ENCODE measurements at regions not wholly inside any gene's neighbourhood (a gene's known extent, or its start where the extent isn't known, plus 50 kb on each side); places are given as distances from the start of the nearest gene placed in this dataset.

- no peak overlapping the region for H4K91ac ChIP-seq (replicated peaks; ENCODE audit: insufficient read length, low read length)
- peaks cover 15% of the 10 kb centered on the region in 2 experiments for H3K9me3 ChIP-seq (ENCODE audit: insufficient read depth in 2 of 2, low read depth in 1 of 2, low read length in 1 of 2)
- H3K56ac ChIP-seq (replicated peaks; ENCODE audit: insufficient read length, low read depth, low read length) = no peak overlapping the region
- H3K79me2 ChIP-seq (ENCODE audit: control insufficient read depth in 1 of 2, insufficient read depth in 2 of 2, low read length in 2 of 2) = no peaks in the 10 kb centered on the region
- WGBS, 2 experiments (ENCODE audit: extremely low coverage in 1 of 2, insufficient coverage in 1 of 2, insufficient read length in 1 of 2, insufficient replicate concordance in 2 of 2, low coverage in 1 of 2, low lambda C conversion rate in 2 of 2, missing lambda C conversion rate in 1 of 2) = 95% methylated on average over 1 of the region's 1 CpG; no CpG with 5 or more reads in 1 of the 2 experiments
- no peak overlapping the region for H4K5ac ChIP-seq (ENCODE audit: insufficient read length, low read depth, low read length)
- no peak overlapping the region for H3K4ac ChIP-seq (replicated peaks; ENCODE audit: insufficient read length, low read depth, low read length)
- CTCF ChIA-PET (ENCODE audit: partially characterized antibody) = interaction anchor here (1.2 to 1.6 kb wide), 2 partner anchors 22 to 27 kb away, joined by 3 to 5 read pairs; no protein-coding TSS in a partner anchor
- no peak overlapping the region for H3K14ac ChIP-seq (ENCODE audit: insufficient read length)
- no peaks in the 10 kb centered on the region; a peak in 2 of 8 replicates for H3K36me3 ChIP-seq (ENCODE audit: control insufficient read depth in 2 of 4, insufficient read depth in 4 of 4, low read length in 3 of 4)
- H2AFZ ChIP-seq (ENCODE audit: low read length) = no peak overlapping the region
- no peak overlapping the region for H2BK120ac ChIP-seq (replicated peaks; ENCODE audit: low read depth, low read length)
- no peaks in the 10 kb centered on the region for H4K20me1 ChIP-seq (replicated peaks in 1 of 2; ENCODE audit: control insufficient read depth in 1 of 2, insufficient read depth in 2 of 2, low read length in 2 of 2)
- no peak overlapping the region for H2BK5ac ChIP-seq (ENCODE audit: low read depth, low read length)
- H3K4me2 ChIP-seq (ENCODE audit: insufficient read depth in 1 of 2, low read depth in 2 of 2, low read length in 2 of 2) = no peak overlapping the region
- FAIRE-seq (no peak), DNase-seq (ENCODE audit: low read depth in 1 of 2, low spot score in 2 of 2) (no peak)
- no peak overlapping the region for H4K8ac ChIP-seq (ENCODE audit: extremely low read depth, insufficient read depth, low read length)
- H3K4me1 ChIP-seq (replicated peaks in 1 of 4; ENCODE audit: control insufficient read depth in 3 of 4, insufficient read depth in 4 of 4, low read length in 3 of 4) = no peaks in the 10 kb centered on the region
- no peak overlapping the region for H2BK20ac ChIP-seq (ENCODE audit: low read length)
- H3K18ac ChIP-seq (ENCODE audit: extremely low read depth, low read length) = no peak overlapping the region
- no peak overlapping the region for H3K23ac ChIP-seq (ENCODE audit: insufficient read length)
- H2AK5ac ChIP-seq (ENCODE audit: low read depth, low read length) = no peak overlapping the region
- no peak overlapping the region for H2BK12ac ChIP-seq (ENCODE audit: low read depth, low read length)
- no peak overlapping the region for H2BK15ac ChIP-seq (ENCODE audit: low read length)
- no peaks in the 10 kb centered on the region for H3K27me3 ChIP-seq (replicated peaks in 1 of 4; ENCODE audit: control insufficient read depth in 3 of 4, extremely low read depth in 1 of 4, insufficient read depth in 3 of 4, low read length in 3 of 4)
- TF ChIP-seq POU5F1 (IDR thresholded peaks at IDR 0.05; ENCODE audit: low read depth, low read length) (no peak), MAX (IDR thresholded peaks at IDR 0.05) (no peak), GABPA (IDR thresholded peaks at IDR 0.05; ENCODE audit: borderline replicate concordance, insufficient read depth, low read length) (no peak), SIN3A (conservative IDR thresholded peaks at IDR 0.05 in 1 of 2, IDR thresholded peaks at IDR 0.05 in 1 of 2; ENCODE audit: low read depth in 1 of 2, low read length in 2 of 2) (no peak), ASH2L (IDR thresholded peaks at IDR 0.05; ENCODE audit: low read length) (no peak), EGR1 (IDR thresholded peaks at IDR 0.05; ENCODE audit: borderline replicate concordance, low read depth, low read length) (no peak), KDM4A (IDR thresholded peaks at IDR 0.05; ENCODE audit: low read depth, low read length, severe bottlenecking) (no peak), TEAD4 (IDR thresholded peaks at IDR 0.05; ENCODE audit: low read depth, low read length) (no peak), MAFK (IDR thresholded peaks at IDR 0.05; ENCODE audit: low read depth, low read length) (no peak)
- POLR2A ChIA-PET (ENCODE audit: partially characterized antibody) = no interaction called here
- H3K27ac ChIP-seq (ENCODE audit: low read depth, low read length) = no peak overlapping the region
- no peaks in the 10 kb centered on the region for H3K23me2 ChIP-seq (ENCODE audit: low read depth, low read length)
- H3K79me1 ChIP-seq (ENCODE audit: low read depth, low read length) = no peaks in the 10 kb centered on the region
- H3K4me3 ChIP-seq (ENCODE audit: extremely low read depth in 1 of 4, insufficient read depth in 2 of 4, low read depth in 3 of 4, low read length in 4 of 4) = no peak overlapping the region
- no peak overlapping the region for H3K9ac ChIP-seq (replicated peaks in 1 of 4; ENCODE audit: extremely low read depth in 1 of 4, low read depth in 3 of 4, low read length in 3 of 4)
These were observed 819.2 kb downstream of the RAPGEF2 start for GRCh38 chr4:159922119-159922518.

All from H1 (cell line).